HG03097 (cell line): ENCODE measurements at regions not wholly inside any gene's neighbourhood (a gene's known extent, or its start where the extent isn't known, plus 50 kb on each side); places are given as distances from the start of the nearest gene placed in this dataset.
"Not testable (repeated sequence)": the region's sequence is repeated elsewhere in the genome, so short reads cannot be mapped to it uniquely, and the experiment has no call there.

ENCODE experiments used
- ATAC-seq: cut with Tn5 transposase; IDR thresholded peaks from one replicate; pipeline ENCODE4 v1.9.1; 2021; ENCODE audit not compliant: unreplicated experiment, low FRiP score

DNA sequence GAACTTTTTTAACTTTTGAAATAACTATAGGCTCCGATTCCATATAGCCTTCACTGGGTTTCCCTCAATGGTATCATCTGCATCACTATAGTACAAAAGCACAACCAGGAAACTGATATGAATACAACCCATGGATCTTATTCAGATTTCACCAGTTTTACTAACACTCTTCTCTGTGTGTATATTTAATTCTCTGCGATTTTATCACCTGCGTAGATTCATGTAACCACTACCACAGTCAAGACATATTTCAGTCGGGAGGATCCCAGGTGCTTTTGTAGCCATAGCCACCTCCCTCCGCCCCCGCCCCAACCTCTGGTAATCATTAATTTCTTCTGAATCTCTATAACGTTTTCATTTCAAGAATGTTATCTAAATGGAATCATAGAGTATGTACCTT, 82.8 kb upstream of the C7orf33 start:
- ATAC-seq, result no peak

GRCh38 chr7:148514236-148514635, 76.3 kb upstream of the C7orf33 start:
- ATAC-seq, result no peak

DNA sequence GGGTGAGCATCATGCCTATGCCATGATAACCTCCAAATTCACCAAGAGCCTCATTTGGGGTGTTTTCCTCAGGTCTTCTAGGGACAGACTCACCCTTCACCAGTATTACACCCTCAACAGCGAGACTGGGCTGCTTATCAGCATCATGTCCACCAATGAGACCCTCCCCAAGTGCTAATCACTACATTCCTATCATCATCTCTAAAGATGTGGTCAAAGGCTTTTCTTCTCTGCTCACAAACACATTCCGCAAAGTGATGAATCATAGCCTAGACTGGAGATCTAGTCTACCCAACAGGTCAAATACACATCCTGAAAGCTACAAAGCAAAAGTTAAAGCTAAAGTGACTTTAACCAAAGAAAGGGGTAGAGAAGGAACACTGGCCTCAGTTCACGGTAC, 75.3 kb upstream of the C7orf33 start:
- ATAC-seq, result no peak

DNA sequence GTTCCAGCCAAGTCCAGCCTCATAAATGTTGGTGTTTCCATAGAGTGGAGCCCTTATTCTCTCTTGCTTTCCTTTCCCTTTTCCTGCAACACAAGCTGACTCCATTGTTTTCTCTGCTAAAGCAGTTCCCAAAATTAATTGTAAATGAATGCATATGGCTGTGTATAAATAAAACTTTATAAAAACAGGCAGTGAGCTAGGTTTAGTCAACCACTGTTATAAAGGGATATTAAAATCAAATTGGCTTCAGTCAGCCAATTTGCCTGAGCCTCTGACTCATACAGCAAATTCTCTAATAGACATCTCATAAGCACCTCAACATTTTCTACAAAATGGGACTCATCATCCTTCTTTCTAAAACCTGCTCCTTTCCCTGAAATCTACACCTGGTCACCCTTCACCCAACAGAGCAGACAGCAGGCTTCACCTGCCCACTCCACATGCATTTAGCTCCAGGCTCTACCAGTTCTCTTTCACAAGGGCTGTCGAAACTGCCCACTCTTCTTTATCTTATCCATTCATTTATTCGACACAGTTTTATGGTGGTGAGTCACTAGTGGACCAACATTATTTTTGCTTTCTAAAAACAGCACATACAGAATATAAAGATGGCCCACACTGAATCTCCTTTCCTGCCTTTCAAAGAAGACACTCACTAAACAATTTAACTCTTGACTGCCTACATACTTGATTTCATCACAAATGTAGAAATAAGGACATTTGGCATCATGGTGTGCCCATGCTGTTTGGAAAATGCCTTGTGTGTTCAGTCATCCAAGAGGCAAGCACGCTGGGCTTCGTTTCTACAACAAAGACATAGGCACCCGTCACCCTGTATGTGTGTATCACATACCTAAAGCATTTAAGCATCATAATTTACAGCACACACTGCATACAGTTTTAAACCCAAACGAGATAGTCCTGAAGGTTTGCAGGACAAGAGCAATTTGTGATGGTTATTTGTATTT, 74.6 kb upstream of the C7orf33 start:
- no peak for ATAC-seq

GRCh38 chr7:148519386-148519785, 71.2 kb upstream of the C7orf33 start:
- not testable (repeated sequence) for ATAC-seq

DNA sequence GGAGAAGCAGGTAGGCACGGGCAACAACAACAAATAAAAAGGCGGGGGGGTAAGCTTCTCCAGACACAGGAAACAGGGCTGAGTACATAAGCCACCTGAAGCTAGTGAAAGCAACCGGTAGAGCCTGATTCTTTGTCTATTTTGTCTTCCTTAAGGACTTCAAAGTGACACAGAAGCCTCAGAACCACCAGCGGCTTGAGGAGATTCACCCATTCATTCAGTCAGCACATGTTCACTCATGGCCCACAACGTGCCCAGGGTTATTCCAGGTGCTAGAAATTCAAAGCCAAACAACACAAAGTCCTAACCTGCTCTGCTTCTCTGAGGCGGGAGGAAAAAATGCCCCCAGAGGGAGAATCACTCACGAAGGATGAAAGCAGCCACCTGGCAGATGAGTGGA, 69.3 kb upstream of the C7orf33 start:
- no peak for ATAC-seq

GRCh38 chr7:148523550-148523949, 67.0 kb upstream of the C7orf33 start:
- ATAC-seq, result no peak

- no peak for ATAC-seq
These were observed 65.9 kb upstream of the C7orf33 start for GRCh38 chr7:148524479-148525224.

DNA sequence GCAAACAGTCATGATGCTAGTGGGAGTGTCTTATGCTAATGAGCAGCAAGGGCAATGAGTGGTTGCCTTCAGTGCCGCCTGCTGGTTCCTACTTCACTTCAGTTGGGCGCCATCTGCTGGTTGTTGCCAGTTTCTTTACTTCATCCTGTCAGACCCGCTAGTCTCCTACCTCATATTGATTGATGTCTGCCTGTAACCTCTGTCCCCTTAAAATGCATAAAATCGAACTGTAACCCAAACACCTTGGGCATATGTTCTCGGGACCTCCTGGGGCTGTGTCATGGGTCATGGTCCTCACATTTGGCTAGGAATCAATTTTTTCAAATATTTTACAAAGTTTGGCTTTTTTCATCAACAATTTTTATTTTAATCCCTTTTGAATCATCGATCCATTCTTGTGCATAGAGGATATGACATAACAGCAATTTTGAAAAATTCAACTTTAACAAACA, 62.8 kb upstream of the C7orf33 start:
- ATAC-seq, result peak; percentile 96

DNA sequence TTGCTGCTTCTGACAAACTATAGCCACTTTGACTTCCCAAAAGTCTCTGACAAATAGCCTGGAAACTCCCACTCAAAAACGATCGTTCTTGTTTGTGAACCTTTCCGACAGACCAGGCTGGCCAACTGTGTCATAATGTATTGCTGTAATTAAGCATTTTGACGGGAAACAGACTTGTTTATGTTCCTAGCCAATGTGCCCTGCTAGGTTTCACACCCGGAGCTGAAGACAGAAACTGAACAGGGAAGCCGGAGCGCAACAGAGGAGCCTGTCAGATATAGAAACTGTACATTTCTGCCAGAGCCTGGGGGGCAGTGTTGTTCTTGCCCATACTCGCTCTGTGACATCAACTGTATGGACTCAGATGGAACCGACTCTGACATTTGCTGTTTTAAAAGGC, 55.3 kb upstream of the C7orf33 start:
- no peak for ATAC-seq

DNA sequence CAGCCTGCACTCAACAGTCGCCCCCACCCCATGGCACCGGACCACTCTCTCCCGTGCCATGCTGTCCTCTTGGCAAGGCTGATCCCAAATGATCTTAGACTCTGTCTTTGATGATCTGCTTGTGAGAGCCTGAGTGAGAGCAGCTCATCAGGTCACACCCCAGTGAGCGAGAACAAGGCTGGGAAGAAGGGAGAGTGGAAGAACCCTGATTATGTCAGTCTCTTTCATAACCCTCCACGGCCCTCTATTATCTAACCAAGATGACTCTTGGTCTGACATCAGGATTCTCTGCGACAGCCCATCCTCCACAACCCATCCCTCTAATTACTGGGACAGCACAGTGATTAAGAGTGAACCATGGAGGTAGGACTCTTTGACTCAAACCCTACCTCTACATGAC, 53.1 kb upstream of the C7orf33 start:
- ATAC-seq, result no peak

DNA sequence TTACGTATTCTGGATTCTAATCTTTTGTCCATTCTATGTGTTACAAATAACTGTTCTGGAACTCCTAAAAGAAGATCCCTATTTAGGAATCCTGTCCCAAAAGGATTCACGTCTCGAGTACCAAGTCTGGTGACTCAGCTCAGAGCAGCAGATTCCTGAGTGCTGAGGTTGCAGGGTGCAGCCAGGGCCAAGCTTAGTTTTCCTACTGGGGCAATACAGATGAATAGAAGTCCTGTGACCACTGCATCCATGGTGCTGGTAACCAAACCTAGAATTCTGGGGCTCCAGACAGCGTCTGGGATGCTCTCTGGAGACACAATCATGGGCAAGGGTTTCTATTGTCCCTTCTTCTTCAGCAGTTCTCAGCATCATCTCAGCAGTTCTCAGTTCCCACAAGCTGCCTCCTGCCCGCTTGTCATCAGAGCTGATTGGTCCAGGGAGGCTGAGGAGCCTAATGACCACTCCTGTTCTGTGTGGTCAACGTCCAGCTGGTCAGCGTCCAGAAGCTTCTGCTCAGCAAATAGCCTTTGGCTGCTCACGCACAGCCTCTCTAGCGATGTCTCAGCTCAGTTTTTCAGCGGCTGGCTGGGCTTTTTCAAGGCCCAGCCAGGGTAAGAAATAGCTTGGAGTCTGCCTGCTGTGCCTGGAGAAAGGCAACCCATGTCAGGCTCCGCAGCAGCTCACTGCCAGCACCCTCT, 50.4 kb upstream of the C7orf33 start:
- ATAC-seq, result no peak
